GM23338 (cell line): ENCODE measurements at regions not wholly inside any gene's neighbourhood (a gene's known extent, or its start where the extent isn't known, plus 50 kb on each side); places are given as distances from the start of the nearest gene placed in this dataset.

Experiments
- ATAC-seq: fragments of 200-7000 bp; cut with Tn5 transposase; 3 replicates; pipeline ENCODE4 v1.9.1; 2020
- DNase-seq: peaks from one replicate; pipeline ENCODE4 v3.0.0-alpha.2; 2015; ENCODE audit warnings: low spot score
- H2AFZ ChIP-seq: fragments of 200-600 bp; sonication (generic); 2 replicates; pipeline ENCODE4 v1.8.0; 2016; ENCODE audit warnings: antibody characterized with exemption, mild to moderate bottlenecking, moderate library complexity
- H3F3A ChIP-seq: fragments of 200-600 bp; sonication (generic); replicated peaks from 2 replicates; pipeline ENCODE4 v1.8.0; 2017; ENCODE audit warnings: antibody characterized with exemption, mixed run types, low read depth
- H3K27ac ChIP-seq: fragments of 200-600 bp; sonication (generic); 2 replicates; pipeline ENCODE4 v1.6.1; 2016; ENCODE audit warnings: low read depth
- H3K27me3 ChIP-seq: fragments of 200-600 bp; sonication (generic); 2 replicates; pipeline ENCODE4 v1.8.0; 2016; ENCODE audit warnings: mild to moderate bottlenecking, mixed run types, moderate library complexity; ENCODE audit not compliant: insufficient read depth
- H3K36me3 ChIP-seq: fragments of 200-600 bp; sonication (generic); 2 replicates; pipeline ENCODE4 v1.8.0; 2016; ENCODE audit warnings: mild to moderate bottlenecking; ENCODE audit not compliant: insufficient read depth
- H3K4me1 ChIP-seq: fragments of 200-600 bp; sonication (generic); 2 replicates; pipeline ENCODE4 v1.8.0; 2016; ENCODE audit warnings: mild to moderate bottlenecking, moderate library complexity; ENCODE audit not compliant: insufficient read depth
- H3K4me2 ChIP-seq: fragments of 200-600 bp; sonication (generic); 2 replicates; pipeline ENCODE4 v1.7.1; 2017; ENCODE audit warnings: mixed run types
- H3K4me3 ChIP-seq: fragments of 200-600 bp; sonication (generic); 2 replicates; pipeline ENCODE4 v1.6.1; 2016; ENCODE audit warnings: mixed run types
- H3K79me2 ChIP-seq: fragments of 200-600 bp; sonication (generic); replicated peaks from 2 replicates; pipeline ENCODE4 v1.8.0; 2017; ENCODE audit warnings: mild to moderate bottlenecking; ENCODE audit not compliant: insufficient read depth
- H3K9me2 ChIP-seq: fragments of 200-600 bp; sonication (generic); 2 replicates; pipeline ENCODE4 v1.8.0; 2017; ENCODE audit not compliant: insufficient read depth
- H4K20me1 ChIP-seq: fragments of 200-600 bp; sonication (generic); replicated peaks from 2 replicates; pipeline ENCODE4 v1.8.0; 2017; ENCODE audit warnings: mild to moderate bottlenecking; ENCODE audit not compliant: insufficient read depth
- H3K27ac Mint-ChIP-seq: 2 replicates; pipeline ENCODE4 v1.8.0; 2020; ENCODE audit warnings: inconsistent platforms, mild to moderate bottlenecking, moderate library complexity, mixed read lengths
- H3K27me3 Mint-ChIP-seq: 3 replicates; pipeline ENCODE4 v1.8.0; 2022; ENCODE audit warnings: low read depth, mild to moderate bottlenecking, moderate library complexity, mixed read lengths, inconsistent platforms; ENCODE audit not compliant: insufficient read depth, poor library complexity
- H3K36me3 Mint-ChIP-seq: 3 replicates; pipeline ENCODE4 v1.8.0; 2021; ENCODE audit warnings: low read depth, mild to moderate bottlenecking, inconsistent platforms, moderate library complexity, mixed read lengths
- H3K4me1 Mint-ChIP-seq: 3 replicates; pipeline ENCODE4 v1.8.0; 2020; ENCODE audit warnings: mild to moderate bottlenecking, inconsistent platforms, mixed read lengths
- H3K4me3 Mint-ChIP-seq: 3 replicates; pipeline ENCODE4 v1.8.0; 2021; ENCODE audit warnings: moderate library complexity, mild to moderate bottlenecking, inconsistent platforms, mixed read lengths
- H3K9me3 Mint-ChIP-seq: 3 replicates; pipeline ENCODE4 v1.8.0; 2020; ENCODE audit warnings: moderate library complexity, mild to moderate bottlenecking, inconsistent platforms, mixed read lengths
- CREB1 ChIP-seq: fragments of 250-450 bp; sonication (Bioruptor Pico); IDR thresholded peaks from 2 replicates; pipeline ENCODE4 v1.5.0; 2020; ENCODE audit warnings: low read depth, mild to moderate bottlenecking, moderate library complexity
- CTCF ChIP-seq, 2 experiments: fragments of 200-600 bp in 1 of 2; sonication (generic) in 1 of 2; conservative IDR thresholded peaks; 2 replicates each; pipeline versions ENCODE4 v1.5.1 to v1.6.1; 2016 to 2017; ENCODE audit warnings: antibody characterized with exemption in 2 of 2, low read depth in 2 of 2, mild to moderate bottlenecking in 2 of 2, moderate library complexity in 1 of 2
- EZH2 ChIP-seq: fragments of 200-600 bp; sonication (generic); IDR thresholded peaks from one replicate; pipeline ENCODE4 v1.8.0; 2017; ENCODE audit warnings: antibody characterized with exemption, mild to moderate bottlenecking, low read depth; ENCODE audit not compliant: unreplicated experiment
- EZH2phosphoT487 ChIP-seq: fragments of 200-600 bp; sonication (generic); IDR thresholded peaks from one replicate; pipeline ENCODE4 v1.8.1; 2018; ENCODE audit warnings: antibody characterized with exemption; ENCODE audit not compliant: unreplicated experiment
- REST ChIP-seq: IDR thresholded peaks from one replicate; pipeline ENCODE4 v1.6.1; 2018; ENCODE audit warnings: antibody characterized with exemption; ENCODE audit not compliant: unreplicated experiment
- STAT1 ChIP-seq: IDR thresholded peaks from one replicate; pipeline ENCODE4 v1.6.1; 2016; ENCODE audit warnings: antibody characterized with exemption; ENCODE audit not compliant: unreplicated experiment
- ZNF114 ChIP-seq: fragments of 250-450 bp; sonication (Bioruptor Pico); IDR thresholded peaks from 2 replicates; pipeline ENCODE4 v1.5.0; 2020; ENCODE audit warnings: mild to moderate bottlenecking, moderate library complexity
- ZNF331 ChIP-seq: fragments of 250-450 bp; sonication (Bioruptor Pico); IDR thresholded peaks from 2 replicates; pipeline ENCODE4 v1.5.0; 2020; ENCODE audit warnings: low read depth, mild to moderate bottlenecking, moderate library complexity

- no peaks in the 10 kb centered on the region for H3K27me3 ChIP-seq
- no peak for TF ChIP-seq REST
- TF ChIP-seq STAT1, result no peak
- TF ChIP-seq CREB1 (CRISPR knock-in tag), result no peak
- TF ChIP-seq EZH2, result no peak
- TF ChIP-seq CTCF (conservative IDR thresholded peaks at IDR 0.05; ENCODE audit: low read depth in 2 of 2), result no peak
- no peak for TF ChIP-seq EZH2phosphoT487
- no peak for TF ChIP-seq ZNF114 (CRISPR knock-in tag)
- no peak for TF ChIP-seq ZNF331 (CRISPR knock-in tag)
- Mint-ChIP-seq H3K9me3 (no peaks in the 10 kb centered on the region), H3K27ac (no peak overlapping the region), H3K27me3 (no peaks in the 10 kb centered on the region), H3K36me3 (no peaks in the 10 kb centered on the region), H3K4me1 (peaks cover 21% of the 10 kb centered on the region), H3K4me3 (no peak overlapping the region)
- no peaks in the 10 kb centered on the region for H3K79me2 ChIP-seq
- H3K36me3 ChIP-seq, result no peaks in the 10 kb centered on the region
- no peak overlapping the region for H3K4me3 ChIP-seq
- ATAC-seq (peak; percentile 55), DNase-seq (no peak)
- no peaks in the 10 kb centered on the region for H3F3A ChIP-seq
- H3K9me2 ChIP-seq, result peaks cover 4% of the 10 kb centered on the region; the same call in 1 of the 2 replicates
- no peaks in the 10 kb centered on the region; the same call in 1 of the 2 replicates for H3K4me1 ChIP-seq
- H3K4me2 ChIP-seq, result no peak overlapping the region
- no peak overlapping the region for H2AFZ ChIP-seq
- H4K20me1 ChIP-seq, result no peaks in the 10 kb centered on the region
- H3K27ac ChIP-seq, result no peak overlapping the region
Observed at GRCh38 chr12:105466231-105466900, 135.9 kb downstream of the C12orf75 start.

- Histone ChIP-seq H2AFZ (peak overlapping the region; percentile 3; the same call in 1 of the 2 replicates), H4K20me1 (no peaks in the 10 kb centered on the region), H3K27me3 (no peaks in the 10 kb centered on the region), H3K4me1 (no peaks in the 10 kb centered on the region; the same call in 1 of the 2 replicates), H3K4me2 (0 out of 2 replicates have a peak overlapping the region, but pooled peaks have one; percentile 32), H3K4me3 (no peak overlapping the region), H3K9me2 (peaks cover 7% of the 10 kb centered on the region; the same call in 1 of the 2 replicates), H3K79me2 (no peaks in the 10 kb centered on the region), H3K27ac (no peak overlapping the region), H3K36me3 (no peaks in the 10 kb centered on the region), H3F3A (no peaks in the 10 kb centered on the region)
- H3K4me1 Mint-ChIP-seq, result peaks cover 16% of the 10 kb centered on the region
- ATAC-seq (peak; percentile 86), DNase-seq (no peak)
- H3K36me3 Mint-ChIP-seq, result no peaks in the 10 kb centered on the region
- H3K27ac Mint-ChIP-seq, result no peak overlapping the region
- H3K9me3 Mint-ChIP-seq, result no peaks in the 10 kb centered on the region
- H3K4me3 Mint-ChIP-seq, result no peak overlapping the region
- H3K27me3 Mint-ChIP-seq, result no peaks in the 10 kb centered on the region
- TF ChIP-seq CTCF (conservative IDR thresholded peaks at IDR 0.05; ENCODE audit: low read depth in 2 of 2), result no peak
Observed at GRCh38 chr12:105466901-105467598, 136.6 kb downstream of the C12orf75 start.
